HG02623 (cell line): ENCODE measurements at regions not wholly inside any gene's neighbourhood (a gene's known extent, or its start where the extent isn't known, plus 50 kb on each side); places are given as distances from the start of the nearest gene placed in this dataset.

ENCODE experiments used
- ATAC-seq: cut with Tn5 transposase; IDR thresholded peaks from one replicate; pipeline ENCODE4 v1.9.1; 2021; ENCODE audit warnings: moderate library complexity; ENCODE audit not compliant: unreplicated experiment

GRCh38 chr3:99016452-99016851 is 115.0 kb upstream of the DCBLD2 start:
- no peak for ATAC-seq

GRCh38 chr3:99013777-99014315 is 112.4 kb upstream of the DCBLD2 start:
- no peak for ATAC-seq

- ATAC-seq, result no peak
Measured at GRCh38 chr3:99013077-99013476, 111.6 kb upstream of the DCBLD2 start.

GRCh38 chr3:99012051-99012450 is 110.6 kb upstream of the DCBLD2 start:
- ATAC-seq, result peak; percentile 75

- no peak for ATAC-seq
Measured at GRCh38 chr3:99009851-99010250, 108.4 kb upstream of the DCBLD2 start.

- ATAC-seq, result no peak
Measured at GRCh38 chr3:99006686-99007085, 105.2 kb upstream of the DCBLD2 start.

GRCh38 chr3:98999675-99000074 is 98.2 kb upstream of the DCBLD2 start:
- ATAC-seq, result no peak

- no peak for ATAC-seq
Measured at GRCh38 chr3:98994128-98994762, 92.8 kb upstream of the DCBLD2 start.

- ATAC-seq, result no peak
Measured at GRCh38 chr3:98991393-98991792, 89.9 kb upstream of the DCBLD2 start.

- no peak for ATAC-seq
Measured at GRCh38 chr3:98990657-98991056, 89.2 kb upstream of the DCBLD2 start.

- ATAC-seq, result no peak
Measured at GRCh38 chr3:98986073-98986472, 84.6 kb upstream of the DCBLD2 start.

GRCh38 chr3:98985431-98985830 is 83.9 kb upstream of the DCBLD2 start:
- no peak for ATAC-seq

GRCh38 chr3:98984024-98984423 is 82.5 kb upstream of the DCBLD2 start:
- no peak for ATAC-seq

- no peak for ATAC-seq
Measured at GRCh38 chr3:98982351-98982750, 80.9 kb upstream of the DCBLD2 start.

- ATAC-seq, result peak; percentile 93
Measured at GRCh38 chr3:98980915-98981596, 79.6 kb upstream of the DCBLD2 start.

- no peak for ATAC-seq
Measured at GRCh38 chr3:98979296-98979695, 77.8 kb upstream of the DCBLD2 start.

- no peak for ATAC-seq
Measured at GRCh38 chr3:98978068-98978811, 76.7 kb upstream of the DCBLD2 start.

- ATAC-seq, result no peak
Measured at GRCh38 chr3:98977520-98977919, 76.0 kb upstream of the DCBLD2 start.

- no peak for ATAC-seq
Measured at GRCh38 chr3:98974442-98974841, 72.9 kb upstream of the DCBLD2 start.

- ATAC-seq, result no peak
Measured at GRCh38 chr3:98972720-98973119, 71.2 kb upstream of the DCBLD2 start.

GRCh38 chr3:98972155-98972554 is 70.7 kb upstream of the DCBLD2 start:
- ATAC-seq, result no peak

- no peak for ATAC-seq
Measured at GRCh38 chr3:98971169-98971681, 69.7 kb upstream of the DCBLD2 start.
